Tibial nerve (tissue), 4 donors: ENCODE measurements at regions not wholly inside any gene's neighbourhood (a gene's known extent, or its start where the extent isn't known, plus 50 kb on each side); places are given as distances from the start of the nearest gene placed in this dataset.
A peak's percentile ranks its signal among the peaks of the same experiment; 100 is the strongest.

Source experiments
- CTCF ChIP-seq, 5 experiments: fragments of 200-600 bp in 3 of 5; fragments of 450-650 bp in 2 of 5; sonication (generic) in 3 of 5; IDR thresholded peaks; one replicate each; pipeline ENCODE4 v1.5.1; 2016 to 2019; ENCODE audit warnings: antibody characterized with exemption in 5 of 5, mild to moderate bottlenecking in 3 of 5, moderate library complexity in 2 of 5
- EP300 ChIP-seq, 2 donors: sonication (generic); formaldehyde crosslinking; IDR thresholded peaks; one replicate each; pipeline ENCODE4 v1.6.1; 2017; ENCODE audit warnings: antibody characterized with exemption in 2 of 2, mild to moderate bottlenecking in 1 of 2
- POLR2A ChIP-seq, 2 donors: fragments of 450-650 bp; IDR thresholded peaks; one replicate each; pipeline ENCODE4 v1.6.1; 2017; ENCODE audit warnings: antibody characterized with exemption in 2 of 2, mild to moderate bottlenecking in 2 of 2, moderate library complexity in 2 of 2

GRCh38 chr5:167785901-167786300 lies 505.5 kb upstream of the WWC1 start:
- TF ChIP-seq CTCF (IDR thresholded peaks at IDR 0.05) (no peak), POLR2A (IDR thresholded peaks at IDR 0.05) (no peak), EP300 (IDR thresholded peaks at IDR 0.05) (peak in 1 of 2 donors; percentile 41)
